Activated effector memory CD4-positive, alpha-beta T cell treated with anti-CD3 and anti-CD28 coated beads, Interleukin-2, amount 50 U/mL, for 16 hours (primary cell): ENCODE measurements at regions not wholly inside any gene's neighbourhood (a gene's known extent, or its start where the extent isn't known, plus 50 kb on each side); places are given as distances from the start of the nearest gene placed in this dataset.

Experiments used
- DNase-seq: peaks from one replicate; pipeline ENCODE4 v3.0.0-alpha.2; 2020

DNA sequence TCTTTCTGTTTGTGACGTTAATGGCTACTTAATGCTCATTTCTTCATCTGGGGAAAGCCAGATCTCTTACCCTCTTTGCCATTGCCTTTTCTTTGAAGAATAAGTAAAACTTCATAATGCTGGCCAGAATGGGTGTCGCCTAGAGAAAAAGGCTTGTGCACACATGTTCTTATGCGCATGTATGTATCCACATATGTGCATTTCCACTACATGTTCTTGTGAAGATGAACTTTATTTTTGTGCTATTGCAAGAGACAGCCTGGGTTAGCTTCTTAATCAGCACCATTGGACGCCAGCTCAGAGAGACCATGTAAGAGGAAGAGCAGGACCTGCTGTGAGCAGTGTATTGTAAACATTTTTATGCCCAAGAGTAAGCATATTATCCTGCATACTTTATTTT, 178.7 kb downstream of the SPRY1 start:
- DNase-seq = no peak

DNA sequence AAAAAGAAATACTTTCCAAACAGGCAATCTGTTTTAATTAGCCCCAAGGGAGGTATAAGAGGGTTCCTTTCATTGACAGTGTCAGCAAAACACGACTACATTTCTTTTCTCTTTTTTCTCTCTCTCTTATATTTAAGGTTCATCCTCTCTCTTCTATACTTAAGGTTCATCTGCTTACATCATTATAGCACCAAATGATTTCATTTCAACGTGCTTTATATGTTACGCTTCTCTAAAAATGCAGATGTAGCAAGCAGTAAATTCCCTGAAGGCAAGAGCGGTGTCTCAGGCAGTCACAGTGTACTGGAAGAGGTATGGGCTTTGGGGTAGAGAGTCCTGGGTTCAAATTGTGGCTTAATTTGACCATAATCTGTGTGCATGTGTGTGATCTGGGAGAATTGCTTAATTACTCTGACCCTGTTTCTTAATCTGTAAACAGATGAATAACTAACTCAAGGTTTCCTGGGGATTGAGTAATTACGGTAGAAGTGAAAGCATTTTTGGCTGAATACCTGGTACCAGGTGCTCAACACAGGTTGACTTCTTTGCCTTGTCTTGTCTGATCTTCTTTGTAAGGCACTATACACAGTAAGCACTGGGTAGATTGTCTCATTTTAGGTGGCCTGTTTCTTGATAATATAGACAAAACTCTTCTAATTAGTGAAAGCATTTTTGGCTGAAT, 180.8 kb downstream of the SPRY1 start:
- DNase-seq = no peak

DNA sequence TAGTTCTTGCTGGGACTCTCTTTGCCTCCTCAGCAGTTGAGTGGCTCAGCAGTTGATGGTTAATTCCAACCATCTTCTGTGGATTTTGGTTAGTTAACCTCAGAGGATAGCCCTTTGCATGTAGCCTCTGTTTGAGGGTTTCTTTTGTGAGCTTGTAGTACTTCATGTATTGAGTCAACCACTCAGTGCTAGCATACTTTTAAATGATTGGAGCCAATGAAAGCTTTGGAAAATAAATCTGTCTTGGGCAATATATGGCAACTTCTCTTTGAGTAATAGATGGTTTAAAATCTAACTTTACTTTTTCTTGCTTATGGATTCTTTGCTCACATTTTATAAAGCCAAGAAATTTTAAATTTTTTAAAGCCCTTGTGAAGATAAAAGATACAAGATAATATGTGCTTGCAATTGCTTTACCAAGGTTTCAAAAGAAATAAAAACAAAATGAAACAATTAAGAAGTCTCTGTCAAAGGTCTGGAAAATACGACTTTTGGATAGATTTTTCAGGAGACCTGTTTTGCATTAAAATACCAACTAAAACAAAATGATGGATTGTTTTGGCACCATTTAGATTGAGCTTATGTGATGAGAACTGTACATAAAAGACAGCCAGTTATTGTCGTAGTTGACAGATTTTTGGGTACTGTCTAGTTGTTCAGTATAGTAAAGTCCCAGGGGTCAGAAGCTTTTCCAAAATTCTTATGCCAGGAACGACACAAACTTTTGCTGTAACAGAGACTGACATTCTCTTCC, 181.9 kb downstream of the SPRY1 start:
- no peak for DNase-seq

DNA sequence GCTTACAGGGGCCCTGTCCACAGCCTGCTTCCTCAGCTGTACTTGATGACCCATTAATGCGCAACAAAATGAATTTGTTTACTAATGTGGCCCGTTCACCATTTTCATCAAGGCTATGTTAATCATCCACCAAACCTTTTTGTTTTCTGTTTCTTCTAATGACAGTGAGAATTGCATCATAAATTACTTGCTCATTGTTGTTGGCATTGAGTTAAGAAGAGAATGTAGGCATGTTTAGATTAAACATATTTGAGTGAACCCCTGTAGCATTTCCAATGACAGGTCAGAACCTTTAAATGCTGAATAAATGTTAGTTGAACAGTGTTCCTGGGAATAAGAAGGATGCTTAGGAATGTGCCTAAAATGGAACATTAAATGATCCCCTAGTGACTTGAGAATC, 183.4 kb downstream of the SPRY1 start:
- no peak for DNase-seq

DNA sequence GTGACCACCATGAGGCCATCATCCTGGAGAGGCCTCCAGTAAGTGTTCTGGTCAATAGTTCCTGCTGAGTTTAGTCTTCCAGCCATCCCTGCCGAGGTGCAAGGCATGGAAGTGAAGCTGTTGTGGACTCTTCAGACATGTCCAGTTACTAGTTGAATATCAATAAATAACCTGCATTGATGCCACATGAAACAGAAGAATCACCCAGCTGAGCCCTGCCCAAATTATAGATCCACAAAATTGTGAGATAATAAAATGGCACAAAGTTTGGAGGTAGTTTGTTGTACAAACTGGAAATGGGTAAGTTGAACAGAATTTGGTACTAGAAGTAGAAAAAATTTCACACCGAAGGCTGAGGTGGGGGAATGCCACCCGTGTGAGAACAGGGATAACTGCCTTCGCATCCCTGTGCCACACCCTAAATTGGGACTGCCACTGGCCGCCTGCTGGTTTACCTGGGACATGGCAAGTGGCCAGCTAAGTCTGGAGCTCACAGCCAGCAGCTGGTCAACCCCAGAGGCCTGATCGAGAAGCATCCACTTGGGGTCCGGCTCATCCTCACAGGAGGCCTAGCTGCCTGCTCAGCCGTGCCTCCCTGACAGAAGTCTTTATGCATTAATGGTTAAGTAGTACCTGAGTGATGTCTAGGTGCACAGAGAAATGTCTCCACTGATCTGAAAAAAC, 184.5 kb downstream of the SPRY1 start:
- DNase-seq = no peak

DNA sequence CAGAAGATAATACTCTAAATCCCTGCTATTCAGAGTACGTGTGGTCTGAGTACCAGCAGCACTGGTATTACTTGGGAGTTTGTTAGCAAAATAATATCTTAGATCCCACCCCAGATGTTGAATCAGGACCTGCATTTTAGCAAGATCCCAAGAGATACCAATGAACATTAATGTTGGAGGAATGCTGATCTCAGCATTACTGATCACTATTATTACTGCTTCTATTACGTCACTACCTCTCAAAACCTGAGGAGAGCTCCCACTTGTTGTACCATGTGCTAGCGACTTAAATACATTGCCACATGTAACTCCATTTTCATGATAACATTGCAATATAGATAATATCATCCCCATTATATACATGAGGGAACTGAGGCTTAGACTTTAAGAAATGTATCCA, 185.2 kb downstream of the SPRY1 start:
- no peak for DNase-seq

DNA sequence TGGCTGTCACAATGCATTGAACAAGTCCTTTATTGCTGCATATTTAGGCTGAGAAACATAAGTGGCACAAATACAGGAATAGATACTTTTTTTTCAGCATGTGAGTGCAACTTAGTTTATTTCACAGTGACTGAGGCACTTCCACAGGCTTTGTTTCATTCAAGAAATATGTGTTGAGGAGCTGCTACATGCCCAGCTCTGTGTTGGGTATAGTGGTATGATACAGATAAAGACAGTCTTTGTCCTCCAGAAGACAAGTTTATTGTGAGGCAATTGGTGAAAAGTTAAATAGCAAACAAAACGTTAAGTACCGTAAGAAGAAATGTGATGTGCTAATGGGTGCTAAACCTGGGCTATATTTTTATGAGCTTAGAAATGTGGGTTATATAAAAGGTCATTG, 186.4 kb downstream of the SPRY1 start:
- no peak for DNase-seq

DNA sequence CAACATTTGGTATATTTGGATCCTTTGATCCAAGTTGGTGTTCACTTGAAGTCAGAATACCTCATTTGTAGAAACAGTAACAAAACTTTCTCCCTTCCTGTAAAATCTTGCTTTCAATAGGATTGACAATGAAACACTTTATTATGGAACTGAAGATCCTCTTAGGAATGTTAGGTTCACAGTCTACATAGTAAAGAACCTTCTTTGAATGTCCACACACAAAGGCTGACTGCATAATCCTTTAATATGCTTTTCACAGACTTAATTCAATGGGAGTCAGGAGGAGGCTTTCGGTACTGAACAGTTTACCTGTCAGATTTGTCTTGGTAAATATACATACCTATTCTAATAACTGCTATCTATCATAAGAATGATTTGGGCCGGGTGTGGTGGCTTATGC, 188.5 kb downstream of the SPRY1 start:
- DNase-seq = no peak

DNA sequence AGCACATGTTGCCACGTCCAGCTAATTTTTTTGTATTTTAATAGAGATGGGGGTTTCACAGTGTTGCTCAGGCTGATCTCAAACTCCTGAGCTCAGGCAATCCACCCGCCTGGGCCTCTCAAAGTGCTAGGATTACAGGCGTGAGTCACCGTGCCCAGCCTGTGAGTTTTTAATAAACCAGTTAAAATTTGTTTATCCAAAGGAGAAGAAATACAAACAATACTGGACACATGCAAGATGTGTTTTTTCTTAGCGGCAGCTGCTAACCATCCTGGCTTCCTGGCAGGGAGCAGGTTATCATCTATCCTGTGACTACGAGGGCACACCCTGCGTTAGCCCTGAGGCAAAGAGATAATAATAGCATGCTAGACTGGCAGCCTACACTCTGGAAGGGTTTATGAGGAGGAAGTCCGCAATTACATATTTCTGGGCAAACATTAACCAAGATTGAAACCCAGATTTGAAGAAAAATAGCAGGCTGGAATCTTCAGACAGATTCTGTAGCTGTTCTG, 191.4 kb downstream of the SPRY1 start:
- DNase-seq = no peak

DNA sequence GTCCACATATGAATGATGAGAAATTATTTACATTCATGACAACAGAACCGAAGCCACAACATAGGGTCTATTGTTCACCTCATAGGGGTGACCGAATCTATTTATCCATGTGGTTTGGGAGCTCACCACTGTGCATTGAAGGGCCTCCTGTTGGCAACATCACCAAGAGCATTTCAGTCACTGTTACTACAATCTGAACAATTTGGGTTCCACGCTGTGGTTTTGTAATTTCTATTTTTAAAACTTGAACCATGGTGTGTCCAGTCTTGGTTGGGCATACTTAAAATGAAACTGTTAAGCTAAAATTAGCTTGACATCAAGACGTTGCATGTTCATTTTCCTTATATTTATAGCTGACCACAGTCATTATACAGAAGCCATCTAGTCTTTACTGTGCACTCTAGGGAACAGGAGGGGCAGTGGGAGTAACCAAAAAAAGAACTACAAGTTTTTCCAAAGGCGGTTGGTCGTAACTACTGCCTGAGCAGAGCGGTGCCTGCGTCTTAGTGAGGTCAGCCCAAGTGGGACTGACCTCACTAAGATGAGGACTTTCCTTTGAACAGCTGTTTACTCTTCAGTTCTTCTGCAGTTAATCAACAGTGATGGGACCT, 192.1 kb downstream of the SPRY1 start:
- no peak for DNase-seq

DNA sequence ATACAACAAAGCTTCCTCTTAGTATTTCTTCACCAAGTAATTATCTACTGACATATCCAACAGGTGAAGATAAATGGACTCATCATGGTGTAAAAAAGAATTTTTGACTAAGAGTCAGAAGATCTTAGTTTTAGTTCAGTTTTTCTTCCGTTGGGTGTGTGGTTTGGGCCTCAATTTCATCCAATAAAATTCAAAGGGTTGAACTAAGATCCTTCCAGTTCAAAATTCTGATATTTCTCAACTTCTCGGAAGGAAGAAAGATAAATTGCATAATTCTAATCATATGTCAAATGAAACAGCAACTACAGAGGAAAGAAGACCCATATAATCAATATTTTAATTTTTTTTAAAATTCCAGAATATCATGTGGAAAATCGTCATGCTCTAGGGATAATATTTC, 192.7 kb downstream of the SPRY1 start:
- DNase-seq = no peak

DNA sequence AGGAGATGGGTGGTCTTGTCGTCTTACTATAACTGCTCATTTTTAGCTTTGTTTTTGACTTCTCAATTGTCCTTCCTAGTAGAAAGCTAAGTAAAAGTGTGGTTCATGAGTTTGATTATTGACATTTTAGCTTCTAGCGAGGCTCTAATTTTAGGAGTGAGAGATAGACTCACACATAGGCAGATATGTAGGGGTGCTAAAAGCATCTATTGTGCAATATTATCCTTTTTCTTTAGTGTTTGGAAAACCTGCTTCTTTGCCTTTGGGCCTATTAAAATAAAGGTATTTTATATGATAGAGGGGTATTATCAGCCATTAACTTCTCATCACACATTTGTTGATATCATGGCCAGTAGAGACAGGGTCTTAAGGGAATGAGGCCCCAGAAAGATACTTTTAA, 195.3 kb downstream of the SPRY1 start:
- DNase-seq = no peak

DNA sequence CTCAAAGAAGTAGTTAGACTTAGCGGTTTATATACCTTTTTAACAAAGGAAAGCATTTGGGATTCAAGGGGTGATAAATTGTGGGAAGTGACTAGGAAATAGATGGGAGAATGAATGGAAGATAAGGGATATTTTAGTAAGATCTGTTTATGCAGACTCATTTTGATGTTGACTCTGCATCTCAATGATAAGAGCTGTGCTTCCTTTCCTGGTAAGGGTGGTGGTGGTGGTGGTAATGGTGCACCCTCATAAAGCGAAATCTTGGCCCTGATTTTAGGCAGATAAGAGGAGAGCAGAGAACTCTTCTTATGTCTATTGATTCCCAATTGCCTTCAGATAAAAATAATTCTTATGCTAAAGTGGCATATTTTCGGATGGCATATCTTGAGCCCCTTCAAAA, 197.1 kb downstream of the SPRY1 start:
- DNase-seq = no peak

DNA sequence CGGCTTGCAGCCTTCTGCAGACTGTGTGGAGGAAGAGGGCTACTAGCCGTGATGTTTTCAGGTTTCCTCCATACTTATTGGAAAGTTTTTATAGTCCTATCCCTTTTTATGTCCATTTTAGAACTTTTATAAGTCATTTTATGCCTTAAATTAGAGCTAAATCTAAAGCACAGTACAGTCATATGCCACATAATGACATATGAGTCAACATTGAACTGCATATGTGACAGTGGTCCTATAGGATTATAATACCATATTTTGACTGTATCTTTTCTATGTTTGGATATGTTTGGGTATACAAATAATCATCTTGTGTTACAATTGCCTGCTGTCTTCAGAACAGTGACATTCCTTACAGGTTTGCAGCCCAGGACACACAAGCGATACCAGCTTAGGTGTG, 200.2 kb downstream of the SPRY1 start:
- DNase-seq = no peak

DNA sequence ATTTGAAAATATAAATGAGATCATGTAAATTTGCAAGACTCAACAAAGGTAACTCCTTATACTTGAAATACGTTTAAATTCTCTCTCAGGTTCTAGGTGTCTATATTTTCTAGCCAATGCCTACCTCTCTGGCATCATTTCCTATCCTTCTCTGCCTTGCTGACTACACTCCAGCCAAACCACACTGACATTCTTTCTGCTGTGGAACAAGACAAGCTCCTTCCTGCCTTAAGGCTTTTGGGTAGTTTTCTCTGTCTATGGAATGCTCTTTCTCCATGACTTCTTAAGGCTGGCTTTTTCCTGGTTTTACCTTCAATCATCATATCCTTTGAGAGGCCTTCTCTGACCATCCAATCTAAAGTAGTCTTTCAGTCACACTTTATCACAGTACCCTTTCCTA, 201.0 kb downstream of the SPRY1 start:
- DNase-seq = no peak

DNA sequence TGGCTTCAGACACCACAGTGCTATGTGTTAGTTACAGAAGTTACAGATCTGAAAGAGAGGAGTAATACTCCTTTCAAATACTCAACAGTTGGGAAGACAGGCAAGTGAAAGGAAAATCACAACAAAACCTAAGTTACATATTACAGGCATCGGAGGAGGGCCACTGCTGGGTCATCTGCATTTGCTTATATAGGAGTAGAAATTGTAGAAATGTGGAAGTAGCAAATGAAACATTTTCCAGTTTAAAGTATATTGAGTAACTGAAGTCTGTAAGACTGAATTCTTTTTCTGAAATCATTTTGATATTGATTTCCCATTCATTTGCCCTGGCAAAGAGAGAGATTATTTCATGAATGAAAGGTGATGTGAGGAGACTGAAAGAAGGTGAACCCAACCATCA, 201.7 kb downstream of the SPRY1 start:
- no peak for DNase-seq

DNA sequence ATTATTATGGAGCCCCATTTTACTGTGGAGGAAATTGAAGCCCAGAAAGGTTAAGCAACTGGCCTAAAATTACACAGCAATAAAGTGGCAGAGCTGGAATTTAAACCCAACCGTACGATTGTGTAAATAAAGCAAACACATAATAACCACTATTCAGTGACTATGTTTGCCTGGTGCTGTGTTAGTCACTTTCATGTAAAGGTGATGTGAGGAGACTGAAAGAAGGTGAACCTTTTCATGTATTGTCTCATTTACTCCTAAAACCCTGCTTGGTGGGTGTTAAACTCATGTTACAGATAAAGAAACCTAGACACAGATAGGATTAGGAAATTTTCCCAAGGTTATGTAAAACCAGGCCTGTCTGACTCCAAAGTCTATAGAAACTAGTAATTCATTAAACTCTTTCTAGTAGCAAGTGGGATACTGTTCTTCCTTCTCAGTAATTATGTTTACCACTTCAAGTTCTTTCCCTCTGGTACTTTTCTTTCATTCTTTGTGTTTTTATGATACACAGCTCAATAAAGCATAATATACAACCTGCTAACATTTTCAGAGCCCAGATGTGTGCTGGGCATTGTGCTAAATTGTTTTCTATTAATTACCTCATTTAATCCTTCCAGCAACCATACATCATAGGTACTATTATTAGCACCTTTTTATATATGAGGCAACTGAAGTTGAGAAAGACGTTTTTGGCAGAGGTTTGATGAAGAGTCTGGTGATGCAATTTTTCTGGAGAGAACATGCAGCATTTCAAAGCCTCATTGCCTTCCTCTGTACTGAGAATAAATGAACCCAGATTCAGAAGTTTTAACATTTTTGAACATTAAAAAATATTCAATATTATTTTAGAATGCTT, 202.7 kb downstream of the SPRY1 start:
- no peak for DNase-seq

DNA sequence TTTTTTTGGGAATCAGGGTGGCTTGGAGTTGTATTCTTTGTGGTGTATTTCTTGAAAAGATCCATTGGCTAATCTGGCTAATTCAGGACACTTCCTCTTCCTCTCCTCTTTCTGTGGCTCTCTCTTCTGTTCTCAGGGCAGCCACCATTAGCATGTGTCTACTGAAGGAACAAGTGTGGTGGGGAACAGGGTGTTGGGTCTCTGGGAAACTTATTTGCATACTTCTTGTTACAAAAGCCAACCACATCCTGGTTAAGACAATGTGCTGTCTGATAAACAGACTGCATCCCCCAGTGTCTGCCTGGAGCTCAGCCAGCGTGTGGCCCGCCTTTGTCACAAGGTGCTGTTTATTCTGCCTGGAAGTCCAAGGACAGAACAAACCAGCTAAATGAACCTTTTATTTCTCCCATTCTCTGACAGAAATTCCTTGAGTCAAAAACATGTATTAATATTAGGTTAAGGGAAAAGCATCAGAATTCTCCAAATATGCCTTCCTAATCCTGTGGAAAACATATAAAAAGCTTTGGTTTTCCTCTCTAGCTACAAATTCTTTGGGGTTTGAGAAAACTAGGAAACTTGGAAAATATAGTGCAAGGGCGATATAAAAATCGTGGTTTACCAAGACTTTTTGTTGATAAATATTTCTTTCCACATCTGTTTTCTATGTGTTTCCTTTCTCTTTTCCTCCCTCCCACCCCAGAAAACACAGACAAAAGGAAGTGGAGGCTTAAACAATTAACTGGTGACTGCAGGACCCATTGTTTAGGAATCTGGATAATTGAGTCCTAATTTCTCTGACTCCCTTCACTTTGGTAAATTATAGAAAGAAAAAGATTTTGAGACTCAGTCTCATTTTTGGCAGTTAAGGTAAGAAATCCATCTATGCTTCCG, 203.6 kb downstream of the SPRY1 start:
- peak; percentile 69 for DNase-seq

DNA sequence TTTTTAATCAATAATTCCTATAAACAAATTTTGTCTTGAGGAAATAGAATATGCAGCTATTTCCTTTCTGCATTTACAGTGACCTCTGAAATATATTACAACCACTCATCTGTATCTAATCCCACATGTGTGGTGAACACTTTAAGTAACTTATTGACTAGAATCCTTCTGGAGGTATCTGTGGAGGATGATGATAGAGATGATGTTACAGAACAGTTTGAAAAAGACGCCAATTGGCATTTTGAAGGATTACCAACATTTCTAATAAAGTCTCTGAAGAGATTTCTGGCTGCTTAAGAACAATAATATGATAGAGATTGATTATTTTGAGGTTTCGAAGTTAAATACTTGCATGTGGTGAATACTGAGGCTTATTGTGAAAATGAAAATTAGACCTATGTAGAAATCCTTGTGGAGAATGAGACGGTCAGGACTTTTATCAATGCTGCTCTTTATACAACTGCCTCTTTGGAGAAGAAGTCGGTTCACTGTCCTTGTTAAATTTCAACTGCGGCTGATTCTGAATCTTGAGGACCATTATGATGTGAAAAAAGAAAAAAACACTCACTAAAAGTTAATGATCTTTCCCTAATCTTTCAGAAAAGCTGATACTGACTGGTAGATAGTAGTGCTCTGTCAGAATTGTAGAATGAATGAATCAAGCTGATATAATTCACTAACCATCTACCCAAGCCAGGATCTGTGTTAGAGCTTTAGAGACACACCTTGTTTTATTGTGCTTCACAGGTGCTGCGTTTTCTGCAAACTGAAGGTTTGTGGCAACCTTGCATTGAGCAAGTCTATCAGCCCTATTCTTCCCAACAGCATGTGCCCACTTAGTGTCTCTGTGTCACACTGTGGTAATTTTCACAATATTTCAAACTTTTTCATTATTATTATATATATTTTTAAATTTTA, 204.7 kb downstream of the SPRY1 start:
- no peak for DNase-seq

DNA sequence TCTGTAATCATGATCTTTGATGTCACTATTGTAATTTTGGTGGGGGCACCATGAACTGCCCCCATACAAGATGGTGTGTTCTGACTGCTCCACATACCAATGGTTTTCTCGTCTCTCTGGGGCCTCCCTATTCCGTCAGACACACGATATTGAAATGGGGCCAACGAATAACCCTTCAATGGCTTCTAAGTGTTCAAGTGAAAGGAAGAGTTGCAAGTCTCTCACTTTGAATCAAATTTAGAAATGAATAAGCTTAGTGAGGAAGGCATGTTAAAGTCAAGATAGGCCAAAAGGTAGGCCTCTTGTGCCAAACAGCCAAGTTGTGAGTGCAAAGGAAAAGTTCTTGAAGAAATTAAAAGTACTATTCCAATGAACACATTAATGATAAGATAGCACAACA, 205.4 kb downstream of the SPRY1 start:
- no peak for DNase-seq
